ENCODE measurements at regions not wholly inside any gene's neighbourhood (a gene's known extent, or its start where the extent isn't known, plus 50 kb on each side); places are given as distances from the start of the nearest gene placed in this dataset.

DNA sequence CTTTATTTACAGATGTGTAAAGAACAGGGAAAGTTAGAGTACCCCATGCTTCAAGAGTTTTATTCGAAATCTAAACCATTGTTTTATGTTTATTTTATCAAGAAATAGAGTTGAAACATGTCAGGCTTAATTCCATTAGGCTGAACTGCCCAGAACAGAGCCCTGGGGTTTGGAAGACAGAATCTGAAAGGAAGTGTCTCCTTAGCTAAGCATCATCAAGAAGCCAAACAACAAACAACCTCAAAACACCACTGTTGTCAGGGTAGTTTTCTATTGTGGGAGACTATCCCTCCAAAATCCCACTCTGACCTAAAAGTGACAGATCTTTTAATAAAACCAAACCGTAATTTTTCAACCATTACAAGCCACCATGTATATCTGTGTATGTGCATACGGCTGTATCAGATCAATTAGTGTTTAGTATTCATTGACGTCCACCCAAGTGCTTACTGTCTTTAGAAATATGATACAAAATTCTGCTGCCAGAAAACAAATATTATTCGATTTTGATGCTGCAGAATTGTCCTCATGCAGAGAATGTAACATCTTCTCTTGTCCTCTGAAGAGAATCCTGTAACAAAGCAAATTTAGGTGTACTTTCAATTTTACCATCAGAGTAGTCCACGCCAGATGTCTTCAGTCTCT is 271.9 kb upstream of the TMEM161B start:
- TF ChIP-seq, protein P1, sequence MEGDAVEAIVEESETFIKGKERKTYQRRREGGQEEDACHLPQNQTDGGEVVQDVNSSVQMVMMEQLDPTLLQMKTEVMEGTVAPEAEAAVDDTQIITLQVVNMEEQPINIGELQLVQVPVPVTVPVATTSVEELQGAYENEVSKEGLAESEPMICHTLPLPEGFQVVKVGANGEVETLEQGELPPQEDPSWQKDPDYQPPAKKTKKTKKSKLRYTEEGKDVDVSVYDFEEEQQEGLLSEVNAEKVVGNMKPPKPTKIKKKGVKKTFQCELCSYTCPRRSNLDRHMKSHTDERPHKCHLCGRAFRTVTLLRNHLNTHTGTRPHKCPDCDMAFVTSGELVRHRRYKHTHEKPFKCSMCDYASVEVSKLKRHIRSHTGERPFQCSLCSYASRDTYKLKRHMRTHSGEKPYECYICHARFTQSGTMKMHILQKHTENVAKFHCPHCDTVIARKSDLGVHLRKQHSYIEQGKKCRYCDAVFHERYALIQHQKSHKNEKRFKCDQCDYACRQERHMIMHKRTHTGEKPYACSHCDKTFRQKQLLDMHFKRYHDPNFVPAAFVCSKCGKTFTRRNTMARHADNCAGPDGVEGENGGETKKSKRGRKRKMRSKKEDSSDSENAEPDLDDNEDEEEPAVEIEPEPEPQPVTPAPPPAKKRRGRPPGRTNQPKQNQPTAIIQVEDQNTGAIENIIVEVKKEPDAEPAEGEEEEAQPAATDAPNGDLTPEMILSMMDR (IDR thresholded peaks at IDR 0.05) = no peak
- no peak for TF ChIP-seq POLR2A (IDR thresholded peaks at IDR 0.05)

Measured in breast epithelium (tissue), 3 donors.